ENCODE measurements at regions not wholly inside any gene's neighbourhood (a gene's known extent, or its start where the extent isn't known, plus 50 kb on each side); places are given as distances from the start of the nearest gene placed in this dataset.

GRCh38 chr9:17928768-17929167 is 349.9 kb downstream of the SH3GL2 start:
- TF ChIP-seq CTCF (conservative IDR thresholded peaks at IDR 0.05; ENCODE audit: control insufficient read depth, insufficient read depth, low read depth, low read length) = no peak
- no peak overlapping the region for H3K4me3 ChIP-seq (ENCODE audit: control insufficient read depth, low read depth, low read length)
- DNase-seq (ENCODE audit: low read depth) = no peak

GRCh38 chr9:17929506-17929905 is 350.6 kb downstream of the SH3GL2 start:
- no peak overlapping the region for H3K4me3 ChIP-seq (ENCODE audit: control insufficient read depth, low read depth, low read length)
- no peak for TF ChIP-seq CTCF (conservative IDR thresholded peaks at IDR 0.05; ENCODE audit: control insufficient read depth, insufficient read depth, low read depth, low read length)
- DNase-seq (ENCODE audit: low read depth) = no peak

- no peak overlapping the region for H3K4me3 ChIP-seq (ENCODE audit: control insufficient read depth, low read depth, low read length)
- DNase-seq (ENCODE audit: low read depth) = no peak
- no peak for TF ChIP-seq CTCF (conservative IDR thresholded peaks at IDR 0.05; ENCODE audit: control insufficient read depth, insufficient read depth, low read depth, low read length)
Measured at GRCh38 chr9:17930071-17930470, 351.2 kb downstream of the SH3GL2 start.

GRCh38 chr9:17936365-17936764 is 357.5 kb downstream of the SH3GL2 start:
- no peak for DNase-seq (ENCODE audit: low read depth)
- no peak overlapping the region for H3K4me3 ChIP-seq (ENCODE audit: control insufficient read depth, low read depth, low read length)
- no peak for TF ChIP-seq CTCF (conservative IDR thresholded peaks at IDR 0.05; ENCODE audit: control insufficient read depth, insufficient read depth, low read depth, low read length)

- no peak for TF ChIP-seq CTCF (conservative IDR thresholded peaks at IDR 0.05; ENCODE audit: control insufficient read depth, insufficient read depth, low read depth, low read length)
- DNase-seq (ENCODE audit: low read depth) = no peak
- no peak overlapping the region for H3K4me3 ChIP-seq (ENCODE audit: control insufficient read depth, low read depth, low read length)
Measured at GRCh38 chr9:17938035-17938655, 359.3 kb downstream of the SH3GL2 start.

GRCh38 chr9:17942498-17942897 is 363.6 kb downstream of the SH3GL2 start:
- no peak for TF ChIP-seq CTCF (conservative IDR thresholded peaks at IDR 0.05; ENCODE audit: control insufficient read depth, insufficient read depth, low read depth, low read length)
- no peak overlapping the region for H3K4me3 ChIP-seq (ENCODE audit: control insufficient read depth, low read depth, low read length)
- no peak for DNase-seq (ENCODE audit: low read depth)

GRCh38 chr9:17955409-17955808 is 376.5 kb downstream of the SH3GL2 start:
- no peak for DNase-seq (ENCODE audit: low read depth)
- no peak for TF ChIP-seq CTCF (conservative IDR thresholded peaks at IDR 0.05; ENCODE audit: control insufficient read depth, insufficient read depth, low read depth, low read length)
- no peak overlapping the region for H3K4me3 ChIP-seq (ENCODE audit: control insufficient read depth, low read depth, low read length)
